NT2/D1 (cell line): ENCODE measurements at regions not wholly inside any gene's neighbourhood (a gene's known extent, or its start where the extent isn't known, plus 50 kb on each side); places are given as distances from the start of the nearest gene placed in this dataset.

Experiments
- YY1 ChIP-seq: IDR thresholded peaks from 2 replicates; pipeline ENCODE4 v1.6.1; 2011; ENCODE audit not compliant: insufficient read length, insufficient read depth
- ZNF274 ChIP-seq: IDR thresholded peaks from 2 replicates; pipeline ENCODE4 v1.6.1; 2011; ENCODE audit warnings: mild to moderate bottlenecking, low read depth, low read length

DNA sequence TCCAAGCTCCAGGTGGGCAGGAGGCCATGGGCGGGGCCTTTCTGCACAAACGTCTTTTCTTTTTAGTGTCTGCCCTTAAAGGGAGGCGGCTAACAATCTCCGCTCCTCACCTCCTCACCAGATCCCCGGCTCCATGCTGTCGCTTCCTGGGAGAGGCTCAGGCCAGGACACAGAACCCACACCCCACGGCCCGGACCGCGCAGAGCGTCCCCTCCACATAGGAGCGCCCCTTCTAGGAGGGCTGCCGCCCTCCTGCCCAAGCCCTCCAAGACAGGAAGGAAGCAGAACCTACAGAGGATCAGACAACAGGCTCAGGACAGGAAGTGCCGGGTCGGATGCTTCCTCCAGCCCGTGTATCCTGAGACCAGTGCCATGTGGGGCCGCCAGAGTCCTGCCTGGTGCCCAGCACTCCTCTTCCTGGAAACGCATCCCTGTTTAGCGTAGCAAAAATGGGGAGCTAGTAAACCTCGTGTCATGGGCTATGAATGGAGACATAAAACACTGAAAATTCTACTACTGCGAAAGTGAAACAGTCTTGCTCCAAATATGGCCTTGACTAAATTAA is 83.2 kb upstream of the ATP10A start:
- TF ChIP-seq YY1 (no peak), ZNF274 (no peak)
